Smooth muscle cell (in vitro differentiated cells): ENCODE measurements at regions not wholly inside any gene's neighbourhood (a gene's known extent, or its start where the extent isn't known, plus 50 kb on each side); places are given as distances from the start of the nearest gene placed in this dataset.
"Not testable (repeated sequence)": the region's sequence is repeated elsewhere in the genome, so short reads cannot be mapped to it uniquely, and the experiment has no call there.

Experiments used
- DNase-seq: peaks from one replicate; lab custom pipeline; 2025; ENCODE audit not compliant: unreplicated experiment; lab: John Stamatoyannopoulos, UW
- H2AFZ ChIP-seq: fragments of 200-600 bp; sonication (generic); 2 replicates; pipeline ENCODE4 v1.6.0; 2016; ENCODE audit warnings: antibody characterized with exemption, low read depth, mild to moderate bottlenecking
- H3F3A ChIP-seq: fragments of 200-600 bp; sonication (generic); 2 replicates; pipeline ENCODE4 v1.6.0; 2017; ENCODE audit warnings: antibody characterized with exemption, low read depth
- H3K27ac ChIP-seq: fragments of 200-600 bp; sonication (generic); 2 replicates; pipeline ENCODE4 v1.5.1; 2016; ENCODE audit warnings: low read depth, mild to moderate bottlenecking
- H3K27me3 ChIP-seq: fragments of 200-600 bp; sonication (generic); 2 replicates; pipeline ENCODE4 v1.6.1; 2016; ENCODE audit warnings: low read depth, mild to moderate bottlenecking
- H3K36me3 ChIP-seq: fragments of 200-600 bp; sonication (generic); 2 replicates; pipeline ENCODE4 v1.5.1; 2016; ENCODE audit warnings: low read depth
- H3K4me1 ChIP-seq: fragments of 200-600 bp; sonication (generic); 2 replicates; pipeline ENCODE4 v1.5.1; 2016; ENCODE audit warnings: low read depth
- H3K4me2 ChIP-seq: fragments of 200-600 bp; sonication (generic); 2 replicates; pipeline ENCODE4 v1.6.0; 2016; ENCODE audit warnings: mild to moderate bottlenecking
- H3K4me3 ChIP-seq: fragments of 200-600 bp; sonication (generic); 2 replicates; pipeline ENCODE4 v1.5.1; 2016; ENCODE audit warnings: mild to moderate bottlenecking
- H3K79me2 ChIP-seq: fragments of 200-600 bp; sonication (generic); 2 replicates; pipeline ENCODE4 v1.6.0; 2016; ENCODE audit warnings: low read depth, mild to moderate bottlenecking
- H3K9ac ChIP-seq: fragments of 200-600 bp; sonication (generic); 2 replicates; pipeline ENCODE4 v1.6.0; 2016; ENCODE audit warnings: low read depth
- H3K9me3 ChIP-seq: fragments of 200-600 bp; sonication (generic); replicated peaks from 2 replicates; pipeline ENCODE4 v1.5.1; 2016; ENCODE audit warnings: low read depth
- H4K20me1 ChIP-seq: fragments of 200-600 bp; sonication (generic); 2 replicates; pipeline ENCODE4 v1.6.0; 2016; ENCODE audit warnings: low read depth
- WGBS: methylation state at CpG from one replicate; pipeline ENCODE4 v1.1.7; 2016; ENCODE audit warnings: low lambda C conversion rate; 5-methylcytosine and 5-hydroxymethylcytosine counted together
- TF ChIP-seq, protein P1 (sequence below): fragments of 200-600 bp; sonication (generic); IDR thresholded peaks from 2 replicates; pipeline ENCODE4 v1.5.1; 2017; ENCODE audit warnings: borderline replicate concordance, mild to moderate bottlenecking, antibody characterized with exemption; ENCODE audit not compliant: insufficient read depth, poor library complexity, severe bottlenecking

DNA sequence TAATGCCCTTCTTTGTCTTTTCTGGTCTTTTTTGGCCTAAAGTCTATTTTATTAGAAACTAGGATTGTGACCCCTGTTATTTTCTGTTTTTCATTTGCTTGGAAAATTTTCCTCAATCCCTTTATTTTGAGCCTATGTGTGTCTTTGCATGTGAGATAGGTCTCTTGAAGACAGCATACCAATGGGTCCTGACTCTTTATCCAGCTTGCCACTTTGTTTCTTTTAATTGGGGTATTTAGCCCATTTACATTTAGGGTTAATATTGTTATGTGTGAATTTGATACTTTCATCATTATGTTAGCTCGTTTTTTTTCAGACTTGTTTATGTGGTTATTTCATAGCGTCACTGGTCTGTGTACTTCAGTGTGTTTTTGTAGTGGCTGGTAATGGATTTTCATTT lies 682.6 kb downstream of the JRKL start:
- Histone ChIP-seq H3K27me3 (no peaks in the 10 kb centered on the region), H3K4me3 (no peak overlapping the region), H3K79me2 (no peaks in the 10 kb centered on the region), H4K20me1 (no peaks in the 10 kb centered on the region), H3K4me2 (no peak overlapping the region), H2AFZ (no peak overlapping the region), H3F3A (no peaks in the 10 kb centered on the region), H3K27ac (no peak overlapping the region), H3K4me1 (no peaks in the 10 kb centered on the region), H3K9ac (no peak overlapping the region), H3K9me3 (no peaks in the 10 kb centered on the region), H3K36me3 (no peaks in the 10 kb centered on the region)
- 88% methylated on average over 2 of the region's 2 CpGs for WGBS
- TF ChIP-seq, protein P1, sequence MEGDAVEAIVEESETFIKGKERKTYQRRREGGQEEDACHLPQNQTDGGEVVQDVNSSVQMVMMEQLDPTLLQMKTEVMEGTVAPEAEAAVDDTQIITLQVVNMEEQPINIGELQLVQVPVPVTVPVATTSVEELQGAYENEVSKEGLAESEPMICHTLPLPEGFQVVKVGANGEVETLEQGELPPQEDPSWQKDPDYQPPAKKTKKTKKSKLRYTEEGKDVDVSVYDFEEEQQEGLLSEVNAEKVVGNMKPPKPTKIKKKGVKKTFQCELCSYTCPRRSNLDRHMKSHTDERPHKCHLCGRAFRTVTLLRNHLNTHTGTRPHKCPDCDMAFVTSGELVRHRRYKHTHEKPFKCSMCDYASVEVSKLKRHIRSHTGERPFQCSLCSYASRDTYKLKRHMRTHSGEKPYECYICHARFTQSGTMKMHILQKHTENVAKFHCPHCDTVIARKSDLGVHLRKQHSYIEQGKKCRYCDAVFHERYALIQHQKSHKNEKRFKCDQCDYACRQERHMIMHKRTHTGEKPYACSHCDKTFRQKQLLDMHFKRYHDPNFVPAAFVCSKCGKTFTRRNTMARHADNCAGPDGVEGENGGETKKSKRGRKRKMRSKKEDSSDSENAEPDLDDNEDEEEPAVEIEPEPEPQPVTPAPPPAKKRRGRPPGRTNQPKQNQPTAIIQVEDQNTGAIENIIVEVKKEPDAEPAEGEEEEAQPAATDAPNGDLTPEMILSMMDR = no peak
- DNase-seq = no peak

DNA sequence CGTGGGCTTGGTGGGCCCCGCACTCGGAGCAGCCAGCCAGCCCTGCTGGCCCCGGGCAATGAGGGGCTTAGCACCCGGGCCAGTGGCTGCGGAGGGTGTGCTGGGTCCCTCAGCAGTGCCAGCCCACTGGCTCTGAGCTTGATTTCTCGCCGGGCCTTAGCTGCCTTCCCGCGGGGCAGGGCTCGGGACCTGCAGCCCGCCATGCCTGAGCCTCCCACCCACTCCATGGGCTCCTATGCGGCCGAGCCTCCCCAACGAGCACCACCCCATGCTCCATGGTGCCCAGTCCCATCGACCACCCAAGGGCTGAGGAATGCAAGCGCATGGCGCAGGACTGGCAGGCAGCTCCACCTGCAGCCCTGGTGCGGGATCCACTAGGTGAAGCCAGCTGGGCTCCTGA lies 686.9 kb downstream of the JRKL start:
- H3K27me3 ChIP-seq, H3K9ac ChIP-seq, H4K20me1 ChIP-seq, H3K9me3 ChIP-seq, H2AFZ ChIP-seq, H3F3A ChIP-seq, H3K4me2 ChIP-seq, DNase-seq, H3K36me3 ChIP-seq, H3K27ac ChIP-seq, H3K4me3 ChIP-seq, H3K79me2 ChIP-seq, H3K4me1 ChIP-seq: not testable (repeated sequence)
- WGBS = 97% methylated on average over 13 of the region's 19 CpGs

DNA sequence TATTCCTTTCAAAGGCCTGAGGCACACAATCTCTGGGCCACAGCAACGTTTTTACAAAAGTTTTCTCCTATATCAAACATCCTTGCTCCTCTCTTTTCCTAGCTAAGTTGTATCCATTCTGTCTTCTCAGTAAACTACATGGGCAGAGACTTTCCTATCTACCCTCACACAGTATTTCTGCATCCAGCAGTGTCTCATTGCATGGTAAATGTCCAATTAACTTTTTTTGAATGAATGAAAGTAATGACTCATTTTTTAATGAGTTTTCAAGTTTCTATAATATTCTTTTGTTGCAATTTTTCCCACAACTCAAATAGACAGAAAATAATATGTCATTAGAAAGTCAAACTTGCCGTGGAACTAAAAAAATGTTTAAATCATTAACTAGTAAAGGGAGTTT lies 688.6 kb downstream of the JRKL start:
- Histone ChIP-seq H3F3A (no peaks in the 10 kb centered on the region), H3K27ac (no peak overlapping the region), H3K9ac (no peak overlapping the region), H3K9me3 (no peaks in the 10 kb centered on the region), H4K20me1 (no peaks in the 10 kb centered on the region), H3K4me3 (no peak overlapping the region), H3K4me1 (no peaks in the 10 kb centered on the region), H3K4me2 (no peak overlapping the region), H3K79me2 (no peaks in the 10 kb centered on the region), H2AFZ (no peak overlapping the region), H3K36me3 (no peaks in the 10 kb centered on the region), H3K27me3 (no peaks in the 10 kb centered on the region)
- WGBS = 74% methylated on average over 2 of the region's 2 CpGs
- no peak for DNase-seq
- TF ChIP-seq, protein P1 = no peak

DNA sequence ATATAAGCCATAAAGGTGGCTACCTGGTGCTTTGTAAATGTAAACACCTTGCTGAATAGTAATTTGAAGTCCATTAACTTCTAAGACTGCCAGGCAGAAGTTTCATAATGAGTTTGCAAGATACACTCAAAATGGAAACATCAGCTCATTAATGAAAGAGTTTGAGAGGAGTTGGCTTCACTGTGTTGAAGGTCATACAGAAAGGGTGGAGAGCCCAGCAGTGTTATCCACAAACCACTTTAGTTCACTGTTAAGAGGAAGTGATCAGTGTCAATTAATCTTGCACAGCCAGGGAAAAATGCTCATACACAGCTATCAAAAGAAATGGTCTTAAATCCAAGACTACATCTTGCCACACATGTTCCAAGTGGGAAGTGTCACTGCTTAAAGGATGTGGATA lies 689.4 kb downstream of the JRKL start:
- H3K36me3 ChIP-seq = no peaks in the 10 kb centered on the region
- H3K9me3 ChIP-seq = no peaks in the 10 kb centered on the region
- H3K27ac ChIP-seq = no peak overlapping the region
- H3K4me1 ChIP-seq = no peaks in the 10 kb centered on the region
- no peak overlapping the region for H3K4me2 ChIP-seq
- H3K9ac ChIP-seq = no peak overlapping the region
- TF ChIP-seq, protein P1 = no peak
- no peak overlapping the region for H3K4me3 ChIP-seq
- DNase-seq = no peak
- no peaks in the 10 kb centered on the region for H4K20me1 ChIP-seq
- no peak overlapping the region for H2AFZ ChIP-seq
- no peaks in the 10 kb centered on the region for H3F3A ChIP-seq
- no peaks in the 10 kb centered on the region for H3K27me3 ChIP-seq
- H3K79me2 ChIP-seq = no peaks in the 10 kb centered on the region
